K562 (cell line): ENCODE measurements at regions not wholly inside any gene's neighbourhood (a gene's known extent, or its start where the extent isn't known, plus 50 kb on each side); places are given as distances from the start of the nearest gene placed in this dataset.

ENCODE experiments used
- ATAC-seq: fragments of 200-7000 bp; cut with Tn5 transposase; 3 replicates; pipeline ENCODE4 v1.9.1; 2020; ENCODE audit warnings: moderate library complexity
- BruUV-seq: library from RNA; stranded (reverse); fragments of 400-500 nt; replicated peaks from 2 replicates; lab custom pipeline; 2021; lab: Mats Ljungman, UMichigan
- CTCF ChIA-PET: fragments of 300-600 bp; formaldehyde crosslinking; extraction: SDS; loops from one replicate; lab custom pipeline; 2021; ENCODE audit warnings: low intra/inter-chr PET ratio; lab: Yijun Ruan, JAX
- POLR2A ChIA-PET: fragments of 300-600, 350-650 bp; sonication (Branson Sonifier 250); formaldehyde crosslinking; extraction: SDS; loops from one replicate; lab custom pipeline; 2021; ENCODE audit warnings: antibody characterized with exemption, inconsistent platforms; lab: Yijun Ruan, JAX
- DNase-seq, 4 experiments: peaks; one replicate each; pipeline versions ENCODE4 v3.0.0 to v3.0.0-alpha.2; 2011 to 2018; ENCODE audit warnings: low spot score in 3 of 4, mixed read lengths in 3 of 4; ENCODE audit errors: extremely low read depth in 1 of 4
- FAIRE-seq: peaks from 2 replicates; lab custom pipeline; 2011; peaks lifted over from hg19 to GRCh38; lab: Jason Lieb, UNC
- H2AFZ ChIP-seq: 2 replicates; pipeline ENCODE4 v1.6.0; 2011; ENCODE audit warnings: low read depth, low read length, control low read depth, inconsistent platforms
- H3K27ac ChIP-seq: fragments of 200-600 bp; 3 replicates; pipeline ENCODE4 v1.8.0; 2011; ENCODE audit warnings: low read depth, mild to moderate bottlenecking, control low read depth, inconsistent platforms, low read length, moderate library complexity, mixed read lengths; ENCODE audit errors: extremely low read depth
- H3K27me3 ChIP-seq, 2 experiments: fragments of 300-600 bp in 1 of 2; 2 replicates in 1 of 2; 3 replicates in 1 of 2; pipeline versions ENCODE4 v1.6.0 to v1.8.0; 2011; ENCODE audit warnings: inconsistent platforms in 2 of 2, low read length in 2 of 2, mild to moderate bottlenecking in 1 of 2, mixed read lengths in 1 of 2, moderate library complexity in 1 of 2; ENCODE audit not compliant: control insufficient read depth in 2 of 2, insufficient read depth in 2 of 2
- H3K36me3 ChIP-seq: fragments of 300-600 bp; 3 replicates; pipeline ENCODE4 v1.8.0; 2011; ENCODE audit warnings: mild to moderate bottlenecking, low read length, inconsistent platforms; ENCODE audit not compliant: control insufficient read depth, insufficient read depth
- H3K4me1 ChIP-seq, 2 experiments: fragments of 200-600 bp in 1 of 2; replicated peaks in 1 of 2; 2 replicates in 1 of 2; 3 replicates in 1 of 2; pipeline versions ENCODE4 v1.5.1 to v1.8.0; 2011; ENCODE audit warnings: inconsistent platforms in 2 of 2, low read length in 2 of 2, mild to moderate bottlenecking in 1 of 2, mixed read lengths in 1 of 2, moderate library complexity in 1 of 2; ENCODE audit not compliant: control insufficient read depth in 2 of 2, insufficient read depth in 2 of 2
- H3K4me2 ChIP-seq: 2 replicates; pipeline ENCODE4 v1.6.1; 2011; ENCODE audit warnings: low read length, control low read depth, inconsistent platforms, mixed read lengths; ENCODE audit not compliant: insufficient read depth
- H3K4me3 ChIP-seq: fragments of 200-600 bp; sonication (generic), shearing (Covaris generic); 2 replicates; pipeline ENCODE4 v1.5.1; 2016; ENCODE audit warnings: control low read depth, inconsistent platforms
- H3K79me2 ChIP-seq: fragments of 200-600 bp; 3 replicates; pipeline ENCODE4 v1.8.0; 2011; ENCODE audit warnings: low read length, inconsistent platforms; ENCODE audit not compliant: control insufficient read depth, insufficient read depth
- H3K9ac ChIP-seq, 2 experiments: 2 replicates each; pipeline versions ENCODE4 v1.6.0 to v1.6.1; 2011; ENCODE audit warnings: low read depth in 2 of 2, low read length in 2 of 2, control low read depth in 1 of 2, inconsistent platforms in 1 of 2, mild to moderate bottlenecking in 1 of 2, mixed read lengths in 1 of 2; ENCODE audit not compliant: insufficient read depth in 1 of 2
- H3K9me1 ChIP-seq: one replicate; pipeline ENCODE4 v1.6.0; 2011; ENCODE audit warnings: inconsistent platforms, mild to moderate bottlenecking, low read length, moderate library complexity; ENCODE audit not compliant: control insufficient read depth, insufficient read depth
- H3K9me3 ChIP-seq: replicated peaks from 2 replicates; pipeline ENCODE4 v1.5.1; 2011; ENCODE audit warnings: low read depth, low read length, inconsistent platforms; ENCODE audit not compliant: control insufficient read depth, insufficient read depth
- H4K20me1 ChIP-seq: replicated peaks from 2 replicates; pipeline ENCODE4 v1.6.1; 2011; ENCODE audit warnings: low read length, inconsistent platforms, mixed read lengths; ENCODE audit not compliant: control insufficient read depth, insufficient read depth
- CTBP1 ChIP-seq: fragments of 450-650 bp; IDR thresholded peaks from 2 replicates; pipeline ENCODE4 v1.6.1; 2016; ENCODE audit warnings: borderline replicate concordance
- GABPB2 ChIP-seq: fragments of 250-450 bp; sonication (Bioruptor Pico); conservative IDR thresholded peaks from 2 replicates; pipeline ENCODE4 v1.5.1; 2021; ENCODE audit warnings: mild to moderate bottlenecking
- HMG20A ChIP-seq: fragments of 450-650 bp; formaldehyde crosslinking; conservative IDR thresholded peaks from 2 replicates; pipeline ENCODE4 v1.4.0; 2020; ENCODE audit warnings: mild to moderate bottlenecking, mixed read lengths
- MXI1 ChIP-seq: IDR thresholded peaks from 2 replicates; pipeline ENCODE4 v1.6.1; 2011; ENCODE audit warnings: low read depth, mild to moderate bottlenecking, improper control_type of control experiment, low read length
- MYNN ChIP-seq, 2 experiments: sonication (generic); formaldehyde crosslinking in 1 of 2; IDR thresholded peaks; 2 replicates each; pipeline versions ENCODE4 v1.5.0 to v1.6.1; 2016 to 2020; ENCODE audit warnings: antibody characterized with exemption in 1 of 2, missing genetic modification reagents in 1 of 2
- NEUROD1 ChIP-seq: fragments of 150-350 bp; IDR thresholded peaks from 2 replicates; pipeline ENCODE4 v1.6.1; 2014; ENCODE audit warnings: borderline replicate concordance, low read length, low read depth; ENCODE audit not compliant: partially characterized antibody
- ZBTB49 ChIP-seq: sonication (generic); formaldehyde crosslinking; IDR thresholded peaks from 2 replicates; pipeline ENCODE4 v1.8.0; 2022; ENCODE audit warnings: missing genetic modification reagents, mild to moderate bottlenecking, borderline replicate concordance
- ZBTB8A ChIP-seq: fragments of 450-650 bp; IDR thresholded peaks from 2 replicates; pipeline ENCODE4 v1.6.1; 2018; ENCODE audit warnings: mild to moderate bottlenecking, moderate library complexity; ENCODE audit not compliant: partially characterized antibody
- ZNF217 ChIP-seq: sonication (generic); formaldehyde crosslinking; IDR thresholded peaks from 2 replicates; pipeline ENCODE4 v1.8.0; 2022; ENCODE audit warnings: mild to moderate bottlenecking, missing genetic modification reagents
- ZNF280B ChIP-seq: fragments of 250-450 bp; sonication (Bioruptor Pico); IDR thresholded peaks from 2 replicates; pipeline ENCODE4 v1.5.1; 2021; ENCODE audit warnings: mild to moderate bottlenecking
- ZNF584 ChIP-seq: fragments of 200-800 bp; sonication (Bioruptor generic); IDR thresholded peaks from 2 replicates; pipeline ENCODE4 v1.6.1; 2016; ENCODE audit warnings: low read depth, mild to moderate bottlenecking, missing genetic modification characterization, missing compliant biosample characterization
- ZNF644 ChIP-seq: fragments of 200-800 bp; sonication (Bioruptor generic); IDR thresholded peaks from 2 replicates; pipeline ENCODE4 v1.6.1; 2016; ENCODE audit warnings: low read depth, missing genetic modification characterization, missing compliant biosample characterization
- WGBS: fragments of 100-300 bp; shearing (Covaris generic); methylation state at CpG from one replicate; pipeline ENCODE4 v1.1.6; 2016; ENCODE audit warnings: low coverage, mixed read lengths; ENCODE audit not compliant: insufficient coverage; ENCODE audit errors: missing lambda C conversion rate; 5-methylcytosine and 5-hydroxymethylcytosine counted together
- in situ Hi-C: fragments of 300-500 bp; cut with MboI; formaldehyde crosslinking; loops from 4 replicates; pipeline ENCODE4 v1.15.0; 2018; ENCODE audit warnings: inconsistent platforms, mixed read lengths
- intact Hi-C: fragments of 100-400 bp; cut with micrococcal nuclease; formaldehyde crosslinking; loops from 2 replicates; pipeline ENCODE4 v1.14.2; 2022

DNA sequence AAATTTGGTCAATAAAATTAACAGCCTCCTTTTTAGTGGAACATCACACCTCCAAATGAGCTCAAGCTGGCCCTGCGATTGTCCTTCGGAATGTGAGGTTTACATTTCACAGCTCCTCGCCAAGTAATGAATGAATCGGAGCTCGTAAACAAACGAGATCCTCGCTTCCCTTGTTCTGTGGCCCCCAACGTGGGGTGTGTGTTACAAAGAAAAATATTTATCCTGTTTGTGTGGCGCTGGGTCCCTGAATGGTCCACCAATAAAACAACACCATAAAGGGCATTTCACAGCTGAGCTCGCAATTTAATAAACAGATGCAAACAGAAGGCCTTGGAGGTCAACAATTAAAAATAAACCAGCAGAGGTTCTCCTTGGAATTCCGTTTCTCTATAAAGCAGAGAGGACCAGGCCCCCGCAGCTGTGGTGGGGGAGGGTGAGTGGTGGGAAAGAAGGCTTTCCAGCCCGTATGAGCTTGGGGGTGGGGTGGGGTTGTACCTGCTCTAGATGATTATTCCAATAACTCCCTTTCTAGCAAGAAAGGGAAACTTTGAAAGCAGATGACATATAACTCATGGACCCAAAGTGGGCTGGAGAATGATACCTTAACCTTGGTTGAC, 393.9 kb upstream of the SALL1 start:
- 3% methylated on average over 13 of the region's 13 CpGs for WGBS
- no peak for TF ChIP-seq ZBTB49 (CRISPR knock-in tag)
- no peak for TF ChIP-seq ZNF644 (tag)
- TF ChIP-seq ZNF584 (CRISPR knock-in tag) = no peak
- TF ChIP-seq CTBP1 = no peak
- TF ChIP-seq ZNF217 = no peak
- TF ChIP-seq HMG20A (CRISPR knock-in tag) = no peak
- no peak for TF ChIP-seq GABPB2
- TF ChIP-seq ZBTB8A = no peak
- no peak for TF ChIP-seq NEUROD1
- TF ChIP-seq MXI1 = no peak
- no peak for TF ChIP-seq MYNN (IDR thresholded peaks at IDR 0.05)
- TF ChIP-seq MYNN (CRISPR knock-in tag; IDR thresholded peaks at IDR 0.05) = no peak
- no peak for TF ChIP-seq ZNF280B
- CTCF ChIA-PET = no interaction called here

More for the DNA sequence above, 393.9 kb upstream of the SALL1 start:
- H3K4me3 ChIP-seq = no peak overlapping the region
- no peaks in the 10 kb centered on the region for H4K20me1 ChIP-seq
- H2AFZ ChIP-seq = no peak overlapping the region
- no peaks in the 10 kb centered on the region for H3K9me3 ChIP-seq
- H3K36me3 ChIP-seq = no peaks in the 10 kb centered on the region
- DNase-seq = no peak
- no peak overlapping the region for H3K9ac ChIP-seq
- H3K4me1 ChIP-seq = no peaks in the 10 kb centered on the region
- H3K79me2 ChIP-seq = no peaks in the 10 kb centered on the region
- in situ Hi-C loops = no loop called here
- POLR2A ChIA-PET = no interaction called here
- no peaks in the 10 kb centered on the region for H3K9me1 ChIP-seq
- no peak for FAIRE-seq
- no TSS peak for BruUV-seq
- no peak overlapping the region for H3K27ac ChIP-seq
- intact Hi-C loops = no loop called here
- no peak for ATAC-seq
- H3K4me2 ChIP-seq = no peak overlapping the region
- H3K27me3 ChIP-seq = no peaks in the 10 kb centered on the region
